Ishikawa (cell line): ENCODE measurements at regions not wholly inside any gene's neighbourhood (a gene's known extent, or its start where the extent isn't known, plus 50 kb on each side); places are given as distances from the start of the nearest gene placed in this dataset.

ENCODE experiments used
- CEBPB ChIP-seq: IDR thresholded peaks from 2 replicates; pipeline ENCODE4 v1.6.1; 2012
- EGR1 ChIP-seq: IDR thresholded peaks from 2 replicates; pipeline ENCODE4 v1.6.1; 2012
- EP300 ChIP-seq: IDR thresholded peaks from 2 replicates; pipeline ENCODE4 v1.6.1; 2012; ENCODE audit warnings: borderline replicate concordance
- FOXM1 ChIP-seq: IDR thresholded peaks from 2 replicates; pipeline ENCODE4 v1.6.1; 2012; ENCODE audit warnings: low read depth, borderline replicate concordance
- MAX ChIP-seq: IDR thresholded peaks from 2 replicates; pipeline ENCODE4 v1.6.1; 2012
- NFIC ChIP-seq: IDR thresholded peaks from 2 replicates; pipeline ENCODE4 v1.6.1; 2012
- RAD21 ChIP-seq: IDR thresholded peaks from 2 replicates; pipeline ENCODE4 v1.6.1; 2012; ENCODE audit warnings: low read depth
- REST ChIP-seq: IDR thresholded peaks from 2 replicates; pipeline ENCODE4 v1.6.1; 2012; ENCODE audit warnings: low read depth, mild to moderate bottlenecking
- TAF1 ChIP-seq: IDR thresholded peaks from 2 replicates; pipeline ENCODE4 v1.6.1; 2012; ENCODE audit warnings: low read depth, mild to moderate bottlenecking
- TCF12 ChIP-seq: IDR thresholded peaks from 2 replicates; pipeline ENCODE4 v1.6.1; 2012; ENCODE audit warnings: low read depth
- USF1 ChIP-seq: IDR thresholded peaks from 2 replicates; pipeline ENCODE4 v1.6.1; 2012
- YY1 ChIP-seq: IDR thresholded peaks from 2 replicates; pipeline ENCODE4 v1.6.1; 2012; ENCODE audit warnings: low read depth
- ZBTB7A ChIP-seq: IDR thresholded peaks from 2 replicates; pipeline ENCODE4 v1.6.1; 2012; ENCODE audit warnings: low read depth

- TF ChIP-seq EP300 (no peak), TAF1 (no peak), MAX (no peak), CEBPB (no peak), ZBTB7A (no peak), TCF12 (no peak), USF1 (no peak), YY1 (no peak), FOXM1 (no peak), RAD21 (no peak), NFIC (no peak), REST (no peak), EGR1 (no peak)
Measured at GRCh38 chr2:172313715-172314341, 113.6 kb upstream of the ITGA6 start.
